ENCODE measurements at regions not wholly inside any gene's neighbourhood (a gene's known extent, or its start where the extent isn't known, plus 50 kb on each side); places are given as distances from the start of the nearest gene placed in this dataset.

DNA sequence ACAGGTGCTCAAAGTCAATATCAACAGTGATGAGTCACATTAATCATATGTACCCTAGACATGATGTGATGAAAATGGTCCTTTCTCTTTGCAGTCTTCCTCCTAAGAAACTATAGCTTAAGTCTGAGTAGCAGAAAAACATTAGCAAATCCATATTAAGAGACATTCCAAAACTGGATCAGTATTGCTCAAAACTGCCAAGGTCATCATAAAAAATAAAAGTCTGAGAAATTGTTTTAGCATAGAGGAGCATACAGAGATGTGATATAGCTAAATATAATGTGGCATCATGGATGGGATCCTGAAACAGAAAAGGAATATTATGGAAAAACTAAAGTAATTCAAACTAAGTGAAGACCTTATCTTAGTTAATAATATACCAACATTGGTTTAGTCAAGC, 1316.1 kb downstream of the SUCLG1 start:
- TF ChIP-seq, protein P1, sequence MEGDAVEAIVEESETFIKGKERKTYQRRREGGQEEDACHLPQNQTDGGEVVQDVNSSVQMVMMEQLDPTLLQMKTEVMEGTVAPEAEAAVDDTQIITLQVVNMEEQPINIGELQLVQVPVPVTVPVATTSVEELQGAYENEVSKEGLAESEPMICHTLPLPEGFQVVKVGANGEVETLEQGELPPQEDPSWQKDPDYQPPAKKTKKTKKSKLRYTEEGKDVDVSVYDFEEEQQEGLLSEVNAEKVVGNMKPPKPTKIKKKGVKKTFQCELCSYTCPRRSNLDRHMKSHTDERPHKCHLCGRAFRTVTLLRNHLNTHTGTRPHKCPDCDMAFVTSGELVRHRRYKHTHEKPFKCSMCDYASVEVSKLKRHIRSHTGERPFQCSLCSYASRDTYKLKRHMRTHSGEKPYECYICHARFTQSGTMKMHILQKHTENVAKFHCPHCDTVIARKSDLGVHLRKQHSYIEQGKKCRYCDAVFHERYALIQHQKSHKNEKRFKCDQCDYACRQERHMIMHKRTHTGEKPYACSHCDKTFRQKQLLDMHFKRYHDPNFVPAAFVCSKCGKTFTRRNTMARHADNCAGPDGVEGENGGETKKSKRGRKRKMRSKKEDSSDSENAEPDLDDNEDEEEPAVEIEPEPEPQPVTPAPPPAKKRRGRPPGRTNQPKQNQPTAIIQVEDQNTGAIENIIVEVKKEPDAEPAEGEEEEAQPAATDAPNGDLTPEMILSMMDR (IDR thresholded peaks at IDR 0.05), result no peak
- no peak for TF ChIP-seq ZFX (IDR thresholded peaks at IDR 0.05; ENCODE audit: borderline replicate concordance)

All from 22Rv1 (cell line).